GM21576 (cell line): ENCODE measurements at regions not wholly inside any gene's neighbourhood (a gene's known extent, or its start where the extent isn't known, plus 50 kb on each side); places are given as distances from the start of the nearest gene placed in this dataset.

ENCODE experiments used
- ATAC-seq: cut with Tn5 transposase; IDR thresholded peaks from one replicate; pipeline ENCODE4 v1.9.1; 2021; ENCODE audit warnings: mild to moderate bottlenecking, moderate library complexity; ENCODE audit not compliant: unreplicated experiment

GRCh38 chrX:10800796-10801195 is 180.4 kb upstream of the MID1 start:
- ATAC-seq, result no peak

- no peak for ATAC-seq
These were observed 190.7 kb upstream of the MID1 start for GRCh38 chrX:10811111-10811510.

- no peak for ATAC-seq
These were observed 193.4 kb upstream of the MID1 start for GRCh38 chrX:10813761-10814160.

GRCh38 chrX:10818651-10819050 is 198.3 kb upstream of the MID1 start:
- no peak for ATAC-seq

DNA sequence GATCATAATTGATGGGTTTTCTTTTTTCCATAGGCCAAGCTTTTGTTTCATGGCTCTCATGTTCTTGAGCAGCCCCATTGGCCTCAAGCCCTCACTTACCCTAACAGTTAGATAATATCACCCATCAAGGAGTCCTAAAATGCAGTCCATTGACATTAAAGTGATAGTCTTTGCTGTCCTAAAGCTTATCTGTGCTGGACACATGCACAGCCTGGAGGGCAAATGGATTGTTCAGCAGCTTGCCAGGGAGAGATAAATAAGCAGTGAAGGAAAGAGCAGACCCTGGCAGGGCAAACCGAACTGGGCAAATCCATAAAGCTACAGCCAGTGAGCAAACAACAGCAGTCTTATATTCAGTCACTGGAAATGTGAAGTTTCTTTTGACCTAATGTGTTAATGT is 199.6 kb upstream of the MID1 start:
- ATAC-seq, result no peak

DNA sequence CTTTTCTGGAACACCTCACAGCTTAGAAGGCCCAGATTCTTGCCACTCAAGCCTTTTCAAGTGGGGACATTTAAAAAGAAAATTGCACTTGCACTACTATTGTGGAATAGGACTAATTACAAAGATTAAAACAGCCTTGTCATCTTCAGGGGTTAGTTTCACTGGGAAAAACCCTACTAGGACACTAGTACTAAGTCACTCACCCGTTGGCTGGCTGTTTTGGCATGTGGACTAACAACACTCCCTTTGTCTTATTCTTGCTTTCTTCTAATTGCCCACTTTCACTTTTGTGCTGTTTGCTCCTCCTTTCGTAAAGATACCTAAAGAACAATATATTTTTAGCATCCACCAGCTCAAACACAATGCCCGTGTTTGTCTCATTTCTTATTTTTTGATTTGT is 200.9 kb upstream of the MID1 start:
- no peak for ATAC-seq

- ATAC-seq, result no peak
These were observed 207.7 kb upstream of the MID1 start for GRCh38 chrX:10828036-10828435.

DNA sequence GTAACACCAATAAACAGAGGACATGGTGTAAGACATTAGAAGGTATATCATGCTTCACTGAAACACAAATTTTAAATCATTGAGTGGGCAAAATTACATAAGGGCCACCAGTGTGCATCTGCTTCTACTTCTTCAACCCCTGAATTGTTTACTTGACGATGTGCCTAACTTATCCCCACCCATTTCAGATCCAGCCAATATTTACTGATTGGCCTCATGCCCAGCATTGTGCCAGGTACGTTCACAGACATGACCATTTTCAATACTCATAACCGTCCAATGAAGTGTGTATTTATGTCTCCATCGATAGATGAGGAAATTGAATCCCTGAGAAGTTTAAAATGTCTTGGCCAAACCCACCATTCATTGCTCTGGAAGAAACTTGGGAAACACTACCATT is 208.3 kb upstream of the MID1 start:
- no peak for ATAC-seq

- no peak for ATAC-seq
These were observed 211.5 kb upstream of the MID1 start for GRCh38 chrX:10831716-10832502.

GRCh38 chrX:10833299-10834169 is 213.1 kb upstream of the MID1 start:
- no peak for ATAC-seq

GRCh38 chrX:10841579-10841978 is 221.2 kb upstream of the MID1 start:
- no peak for ATAC-seq

DNA sequence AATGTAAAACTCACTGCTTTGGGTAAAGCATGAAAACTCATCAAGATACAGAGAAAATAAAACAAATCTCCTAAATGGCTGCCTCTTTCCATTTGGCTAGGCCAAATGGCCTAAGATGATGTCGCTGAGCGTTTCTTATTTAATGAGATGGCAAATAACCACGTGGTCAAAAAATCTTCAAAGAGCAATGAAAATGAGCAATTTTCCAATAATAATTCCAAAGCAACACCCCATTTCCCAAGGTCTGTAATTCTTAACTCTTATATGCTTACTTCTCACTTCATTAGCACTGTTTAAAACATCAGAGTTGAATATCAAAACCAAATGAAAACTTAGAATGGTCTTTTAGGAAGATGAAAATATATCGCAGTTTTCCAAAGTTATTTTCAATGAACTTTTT is 222.3 kb upstream of the MID1 start:
- ATAC-seq, result no peak

DNA sequence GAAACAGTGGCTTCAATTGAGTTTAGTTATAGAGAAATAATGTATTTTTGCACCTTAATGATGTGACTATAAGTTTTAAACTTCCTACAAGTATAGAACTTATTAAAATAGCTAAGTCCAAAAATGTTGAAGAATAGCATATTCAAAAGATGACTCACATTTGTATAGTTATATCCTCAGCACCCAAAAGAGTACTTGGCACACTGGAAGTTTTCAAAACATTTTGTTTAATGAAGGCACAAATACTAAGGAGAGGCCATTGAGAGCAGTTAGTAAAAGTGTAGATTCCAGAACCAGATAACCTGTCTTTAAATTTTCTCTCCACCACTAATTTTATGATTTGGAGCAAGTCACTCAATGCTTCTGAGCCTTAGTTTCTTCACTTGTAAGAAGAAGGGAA is 226.9 kb upstream of the MID1 start:
- ATAC-seq, result no peak

GRCh38 chrX:10851809-10852208 is 231.4 kb upstream of the MID1 start:
- no peak for ATAC-seq

GRCh38 chrX:10854594-10854993 is 234.2 kb upstream of the MID1 start:
- no peak for ATAC-seq

DNA sequence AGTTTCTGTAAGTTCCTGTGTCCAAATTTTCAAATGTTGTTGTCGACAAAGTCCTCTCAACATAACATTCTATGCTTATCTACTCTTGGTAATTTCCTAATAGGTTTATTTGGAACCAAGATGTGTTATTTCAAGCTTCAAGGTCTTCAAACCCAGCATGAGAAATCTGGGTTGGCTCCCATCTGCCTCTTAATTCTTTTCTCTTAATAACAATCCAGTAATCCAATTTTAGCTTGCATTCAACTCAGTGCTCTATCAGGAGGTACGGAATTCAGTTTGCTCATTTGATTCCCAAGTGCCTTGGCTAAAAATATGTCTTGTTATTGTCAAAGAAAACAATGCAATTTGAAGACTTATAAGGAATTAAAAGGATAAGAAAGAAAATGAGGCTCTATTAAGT is 235.5 kb upstream of the MID1 start:
- ATAC-seq, result no peak

DNA sequence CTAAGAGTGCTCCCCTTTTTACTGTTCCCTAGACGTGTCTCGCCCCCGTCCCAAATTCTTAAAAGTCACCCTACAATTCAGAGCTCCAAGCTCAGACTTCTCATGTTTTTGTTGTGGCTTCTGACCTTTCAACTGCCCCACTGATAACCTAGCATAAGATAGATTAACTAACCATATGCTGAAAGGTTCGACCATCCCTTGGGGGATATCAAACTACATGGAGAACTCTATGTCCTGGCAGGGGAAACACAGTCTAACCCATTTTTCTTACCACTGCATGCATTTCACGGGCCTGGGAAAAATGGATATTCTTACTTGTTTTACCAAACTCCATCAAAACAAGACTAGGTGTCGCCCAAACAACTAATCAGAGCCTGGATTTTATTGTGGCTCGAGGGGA is 236.4 kb upstream of the MID1 start:
- ATAC-seq, result no peak

DNA sequence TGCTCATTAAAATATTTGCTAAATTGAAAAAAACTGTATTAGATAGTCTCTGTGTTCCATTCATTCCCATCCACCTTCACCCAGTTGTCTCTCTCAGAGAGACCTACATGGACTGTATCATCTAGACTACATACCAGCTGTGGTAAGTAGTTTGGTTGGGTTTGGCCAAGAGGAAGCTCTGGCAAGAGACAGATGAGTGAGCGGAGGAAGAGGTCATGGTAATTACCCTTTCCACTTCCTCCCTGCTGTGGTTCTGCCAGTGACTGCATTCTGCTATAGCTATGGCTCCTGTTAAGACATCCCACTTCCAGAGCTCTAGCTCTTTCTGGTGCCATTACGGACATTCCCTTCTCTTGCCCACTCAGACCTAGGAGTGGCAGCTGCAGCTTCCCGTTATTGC is 239.0 kb upstream of the MID1 start:
- no peak for ATAC-seq

- ATAC-seq, result peak; percentile 85
These were observed 235.1 kb upstream of the HCCS start for GRCh38 chrX:10875995-10876394.

DNA sequence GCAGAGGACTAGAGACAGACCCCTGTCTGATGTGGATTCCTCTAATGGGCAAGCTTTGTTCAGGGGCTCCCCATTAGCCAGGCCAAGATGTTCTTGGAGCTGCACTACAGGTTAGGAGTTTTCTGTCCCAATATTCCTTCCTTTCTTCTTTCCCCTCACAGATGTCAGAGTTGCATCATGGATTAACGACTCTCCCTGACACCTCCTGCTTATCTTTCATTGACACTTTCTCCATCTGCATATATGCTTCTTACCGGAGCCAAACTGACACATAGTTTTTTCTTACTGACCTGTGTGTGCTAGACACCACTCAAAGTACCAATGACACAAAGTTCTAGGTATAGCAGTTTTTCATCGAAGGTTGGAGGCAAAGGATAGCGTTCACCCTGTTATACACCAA is 228.6 kb upstream of the HCCS start:
- ATAC-seq, result no peak

- no peak for ATAC-seq
These were observed 226.9 kb upstream of the HCCS start for GRCh38 chrX:10884246-10884645.

GRCh38 chrX:10892621-10893225 is 218.4 kb upstream of the HCCS start:
- no peak for ATAC-seq
